ENCODE measurements at regions not wholly inside any gene's neighbourhood (a gene's known extent, or its start where the extent isn't known, plus 50 kb on each side); places are given as distances from the start of the nearest gene placed in this dataset.

GRCh38 chr1:213724640-213725536, 262.9 kb upstream of the PROX1 start:
- TF ChIP-seq CEBPB (IDR thresholded peaks at IDR 0.05) (no peak), ZBTB7A (IDR thresholded peaks at IDR 0.05; ENCODE audit: low read depth) (no peak), EP300 (IDR thresholded peaks at IDR 0.05; ENCODE audit: borderline replicate concordance) (no peak), TCF12 (IDR thresholded peaks at IDR 0.05; ENCODE audit: low read depth) (no peak), EGR1 (IDR thresholded peaks at IDR 0.05) (no peak), YY1 (IDR thresholded peaks at IDR 0.05; ENCODE audit: low read depth) (no peak), NFIC (IDR thresholded peaks at IDR 0.05) (no peak), MAX (IDR thresholded peaks at IDR 0.05) (no peak), RAD21 (IDR thresholded peaks at IDR 0.05; ENCODE audit: low read depth) (no peak), TAF1 (IDR thresholded peaks at IDR 0.05; ENCODE audit: low read depth) (no peak), CREB1 (IDR thresholded peaks at IDR 0.05; ENCODE audit: low read depth) (no peak), FOXM1 (IDR thresholded peaks at IDR 0.05; ENCODE audit: borderline replicate concordance, low read depth) (no peak), REST (IDR thresholded peaks at IDR 0.05; ENCODE audit: low read depth) (no peak), USF1 (IDR thresholded peaks at IDR 0.05) (no peak), TEAD4 (IDR thresholded peaks at IDR 0.05) (no peak)

- TF ChIP-seq ZBTB7A (IDR thresholded peaks at IDR 0.05; ENCODE audit: low read depth) (no peak), REST (IDR thresholded peaks at IDR 0.05; ENCODE audit: low read depth) (no peak), USF1 (IDR thresholded peaks at IDR 0.05) (no peak), RAD21 (IDR thresholded peaks at IDR 0.05; ENCODE audit: low read depth) (no peak), EGR1 (IDR thresholded peaks at IDR 0.05) (no peak), CEBPB (IDR thresholded peaks at IDR 0.05) (no peak), FOXM1 (IDR thresholded peaks at IDR 0.05; ENCODE audit: borderline replicate concordance, low read depth) (no peak), EP300 (IDR thresholded peaks at IDR 0.05; ENCODE audit: borderline replicate concordance) (no peak), MAX (IDR thresholded peaks at IDR 0.05) (no peak), TCF12 (IDR thresholded peaks at IDR 0.05; ENCODE audit: low read depth) (no peak), NFIC (IDR thresholded peaks at IDR 0.05) (no peak), CREB1 (IDR thresholded peaks at IDR 0.05; ENCODE audit: low read depth) (no peak), TEAD4 (IDR thresholded peaks at IDR 0.05) (no peak)
Measured at GRCh38 chr1:213727853-213728592, 259.8 kb upstream of the PROX1 start.

- TF ChIP-seq EGR1 (IDR thresholded peaks at IDR 0.05) (no peak), TAF1 (IDR thresholded peaks at IDR 0.05; ENCODE audit: low read depth) (no peak), FOXM1 (IDR thresholded peaks at IDR 0.05; ENCODE audit: borderline replicate concordance, low read depth) (no peak), EP300 (IDR thresholded peaks at IDR 0.05; ENCODE audit: borderline replicate concordance) (no peak), USF1 (IDR thresholded peaks at IDR 0.05) (no peak)
Measured at GRCh38 chr1:213728593-213729536, 258.9 kb upstream of the PROX1 start.

GRCh38 chr1:213733705-213734104, 254.1 kb upstream of the PROX1 start:
- no peak for TF ChIP-seq MAX (IDR thresholded peaks at IDR 0.05)
- TF ChIP-seq EGR1 (IDR thresholded peaks at IDR 0.05), result no peak

All from Ishikawa (cell line).